PC-3 (cell line): ENCODE measurements at regions not wholly inside any gene's neighbourhood (a gene's known extent, or its start where the extent isn't known, plus 50 kb on each side); places are given as distances from the start of the nearest gene placed in this dataset.

Experiments used
- CTCF ChIP-seq: fragments of 300-600 bp; sonication (generic); conservative IDR thresholded peaks from 2 replicates; pipeline ENCODE4 v1.5.1; 2017; ENCODE audit warnings: antibody characterized with exemption, low read depth, mild to moderate bottlenecking, low read length
- EZH2 ChIP-seq: fragments of 300-600 bp; sonication (generic); IDR thresholded peaks from one replicate; pipeline ENCODE4 v1.6.1; 2017; ENCODE audit warnings: antibody characterized with exemption, mild to moderate bottlenecking, low read length; ENCODE audit not compliant: unreplicated experiment

DNA sequence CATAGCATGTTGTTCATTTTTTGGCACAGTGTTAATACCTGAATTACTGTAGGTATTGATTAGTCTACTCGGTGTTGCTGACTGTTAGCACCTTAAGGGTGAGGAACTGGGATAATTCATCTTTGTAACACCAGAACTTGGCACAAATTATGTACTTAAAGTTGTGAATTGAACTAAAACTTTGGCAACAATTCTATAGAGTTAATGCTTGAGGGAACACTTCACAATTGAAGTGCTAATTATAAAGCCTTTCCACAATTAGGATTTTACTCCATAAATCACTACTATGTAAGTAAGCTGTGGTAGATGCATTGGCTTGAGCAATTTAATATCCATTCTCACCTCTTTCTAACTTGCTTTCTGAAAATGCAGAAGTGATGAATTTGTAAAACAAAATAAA, 686.7 kb downstream of the PDHA2 start:
- TF ChIP-seq CTCF (no peak), EZH2 (no peak)
